Astrocyte (in vitro differentiated cells and primary cell): ENCODE measurements at regions not wholly inside any gene's neighbourhood (a gene's known extent, or its start where the extent isn't known, plus 50 kb on each side); places are given as distances from the start of the nearest gene placed in this dataset.

Experiments used
- DNase-seq: peaks from one replicate; pipeline ENCODE4 v3.0.0-alpha.2; 2010; ENCODE audit warnings: low read depth
- FAIRE-seq: peaks from 2 replicates; lab custom pipeline; 2011; peaks lifted over from hg19 to GRCh38; lab: Jason Lieb, UNC
- H2AFZ ChIP-seq: 2 replicates; pipeline ENCODE4 v1.6.0; 2012; ENCODE audit warnings: low read depth, low read length, inconsistent platforms
- H3K27ac ChIP-seq: 2 replicates; pipeline ENCODE4 v1.5.1; 2011; ENCODE audit warnings: low read depth, low read length, inconsistent platforms
- H3K27me3 ChIP-seq: 2 replicates; pipeline ENCODE4 v1.6.0; 2011; ENCODE audit warnings: low read length, inconsistent platforms; ENCODE audit not compliant: insufficient read depth
- H3K36me3 ChIP-seq: 2 replicates; pipeline ENCODE4 v1.5.1; 2011; ENCODE audit warnings: low read length, inconsistent platforms; ENCODE audit not compliant: insufficient read depth
- H3K4me1 ChIP-seq: 2 replicates; pipeline ENCODE4 v1.5.1; 2011; ENCODE audit warnings: low read length, inconsistent platforms; ENCODE audit not compliant: insufficient read depth
- H3K4me2 ChIP-seq: 2 replicates; pipeline ENCODE4 v1.6.0; 2012; ENCODE audit warnings: low read length, inconsistent platforms
- H3K4me3 ChIP-seq: 2 replicates; pipeline ENCODE4 v1.5.1; 2011; ENCODE audit warnings: low read depth, mild to moderate bottlenecking, low read length, inconsistent platforms; ENCODE audit not compliant: insufficient read depth
- H3K79me2 ChIP-seq: 2 replicates; pipeline ENCODE4 v1.6.0; 2012; ENCODE audit warnings: mild to moderate bottlenecking, low read length, inconsistent platforms; ENCODE audit not compliant: insufficient read depth
- H3K9ac ChIP-seq: 2 replicates; pipeline ENCODE4 v1.6.0; 2012; ENCODE audit warnings: mild to moderate bottlenecking, low read length, inconsistent platforms
- H3K9me3 ChIP-seq: 2 replicates; pipeline ENCODE4 v1.5.1; 2012; ENCODE audit warnings: low read depth, mild to moderate bottlenecking, low read length, inconsistent platforms; ENCODE audit not compliant: insufficient read depth
- H4K20me1 ChIP-seq: 2 replicates; pipeline ENCODE4 v1.6.0; 2012; ENCODE audit warnings: low read length, inconsistent platforms; ENCODE audit not compliant: insufficient read depth
- H3K27ac Mint-ChIP-seq: one replicate; pipeline ENCODE4 v1.8.0; 2021; ENCODE audit warnings: mild to moderate bottlenecking, mixed read lengths; ENCODE audit not compliant: unreplicated experiment
- H3K27me3 Mint-ChIP-seq: one replicate; pipeline ENCODE4 v1.8.0; 2021; ENCODE audit warnings: low read depth, mixed read lengths; ENCODE audit not compliant: unreplicated experiment
- H3K36me3 Mint-ChIP-seq: one replicate; pipeline ENCODE4 v1.8.0; 2021; ENCODE audit warnings: low read depth, mixed read lengths; ENCODE audit not compliant: unreplicated experiment
- H3K4me1 Mint-ChIP-seq: one replicate; pipeline ENCODE4 v1.8.0; 2021; ENCODE audit warnings: low read depth, mixed read lengths; ENCODE audit not compliant: unreplicated experiment
- H3K4me3 Mint-ChIP-seq: one replicate; pipeline ENCODE4 v1.8.0; 2021; ENCODE audit warnings: mild to moderate bottlenecking, moderate library complexity, mixed read lengths; ENCODE audit not compliant: unreplicated experiment
- H3K9me3 Mint-ChIP-seq: one replicate; pipeline ENCODE4 v1.8.0; 2021; ENCODE audit warnings: mild to moderate bottlenecking, mixed read lengths; ENCODE audit not compliant: unreplicated experiment
- EZH2 ChIP-seq: IDR thresholded peaks from 2 replicates; pipeline ENCODE4 v1.6.1; 2012; ENCODE audit warnings: mild to moderate bottlenecking, low read length, inconsistent platforms; ENCODE audit not compliant: insufficient read depth
- TF ChIP-seq, protein P1 (sequence below): IDR thresholded peaks from 2 replicates; pipeline ENCODE4 v1.5.1; 2011; ENCODE audit warnings: low read depth, mild to moderate bottlenecking, inconsistent platforms, low read length, moderate library complexity; ENCODE audit not compliant: insufficient read depth

DNA sequence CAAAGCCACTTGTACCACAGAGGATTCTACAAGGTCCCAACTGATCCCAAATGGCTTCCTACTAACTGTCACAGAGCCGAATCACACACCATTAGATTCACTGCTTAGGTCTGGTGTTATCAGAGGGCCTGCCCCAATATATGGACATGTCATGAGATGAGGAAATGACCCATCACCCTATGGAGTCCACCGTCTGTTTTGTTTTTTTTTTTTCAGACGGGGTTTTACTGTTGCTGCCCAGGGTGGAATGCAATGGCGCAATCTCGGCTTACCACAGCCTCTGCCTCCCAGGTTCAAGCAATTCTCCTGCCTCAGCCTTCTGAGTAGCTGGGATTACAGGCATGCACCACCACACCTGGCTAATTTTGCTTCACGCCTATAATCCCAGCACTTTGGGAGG, 83.8 kb upstream of the ETS2 start:
- no peak overlapping the region for H3K4me3 Mint-ChIP-seq
- H2AFZ ChIP-seq: no peak overlapping the region
- peaks cover 6% of the 10 kb centered on the region for H3K9me3 ChIP-seq
- peaks cover 13% of the 10 kb centered on the region for H3K9me3 Mint-ChIP-seq
- H3K27ac ChIP-seq: no peak overlapping the region
- no peak overlapping the region for H3K4me3 ChIP-seq
- H3K36me3 Mint-ChIP-seq: peaks cover 6% of the 10 kb centered on the region
- H3K27ac Mint-ChIP-seq: no peak overlapping the region
- no peak overlapping the region for H3K4me2 ChIP-seq
- no peaks in the 10 kb centered on the region for H3K4me1 ChIP-seq
- TF ChIP-seq, protein P1, sequence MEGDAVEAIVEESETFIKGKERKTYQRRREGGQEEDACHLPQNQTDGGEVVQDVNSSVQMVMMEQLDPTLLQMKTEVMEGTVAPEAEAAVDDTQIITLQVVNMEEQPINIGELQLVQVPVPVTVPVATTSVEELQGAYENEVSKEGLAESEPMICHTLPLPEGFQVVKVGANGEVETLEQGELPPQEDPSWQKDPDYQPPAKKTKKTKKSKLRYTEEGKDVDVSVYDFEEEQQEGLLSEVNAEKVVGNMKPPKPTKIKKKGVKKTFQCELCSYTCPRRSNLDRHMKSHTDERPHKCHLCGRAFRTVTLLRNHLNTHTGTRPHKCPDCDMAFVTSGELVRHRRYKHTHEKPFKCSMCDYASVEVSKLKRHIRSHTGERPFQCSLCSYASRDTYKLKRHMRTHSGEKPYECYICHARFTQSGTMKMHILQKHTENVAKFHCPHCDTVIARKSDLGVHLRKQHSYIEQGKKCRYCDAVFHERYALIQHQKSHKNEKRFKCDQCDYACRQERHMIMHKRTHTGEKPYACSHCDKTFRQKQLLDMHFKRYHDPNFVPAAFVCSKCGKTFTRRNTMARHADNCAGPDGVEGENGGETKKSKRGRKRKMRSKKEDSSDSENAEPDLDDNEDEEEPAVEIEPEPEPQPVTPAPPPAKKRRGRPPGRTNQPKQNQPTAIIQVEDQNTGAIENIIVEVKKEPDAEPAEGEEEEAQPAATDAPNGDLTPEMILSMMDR: no peak
- no peak for TF ChIP-seq EZH2
- no peak overlapping the region for H3K9ac ChIP-seq
- peaks cover 5% of the 10 kb centered on the region for H3K27me3 ChIP-seq
- FAIRE-seq: no peak
- no peaks in the 10 kb centered on the region for H3K79me2 ChIP-seq
- peak; percentile 6 for DNase-seq
- no peaks in the 10 kb centered on the region for H3K27me3 Mint-ChIP-seq
- no peaks in the 10 kb centered on the region for H3K36me3 ChIP-seq
- no peaks in the 10 kb centered on the region for H4K20me1 ChIP-seq
- H3K4me1 Mint-ChIP-seq: peaks cover 17% of the 10 kb centered on the region

DNA sequence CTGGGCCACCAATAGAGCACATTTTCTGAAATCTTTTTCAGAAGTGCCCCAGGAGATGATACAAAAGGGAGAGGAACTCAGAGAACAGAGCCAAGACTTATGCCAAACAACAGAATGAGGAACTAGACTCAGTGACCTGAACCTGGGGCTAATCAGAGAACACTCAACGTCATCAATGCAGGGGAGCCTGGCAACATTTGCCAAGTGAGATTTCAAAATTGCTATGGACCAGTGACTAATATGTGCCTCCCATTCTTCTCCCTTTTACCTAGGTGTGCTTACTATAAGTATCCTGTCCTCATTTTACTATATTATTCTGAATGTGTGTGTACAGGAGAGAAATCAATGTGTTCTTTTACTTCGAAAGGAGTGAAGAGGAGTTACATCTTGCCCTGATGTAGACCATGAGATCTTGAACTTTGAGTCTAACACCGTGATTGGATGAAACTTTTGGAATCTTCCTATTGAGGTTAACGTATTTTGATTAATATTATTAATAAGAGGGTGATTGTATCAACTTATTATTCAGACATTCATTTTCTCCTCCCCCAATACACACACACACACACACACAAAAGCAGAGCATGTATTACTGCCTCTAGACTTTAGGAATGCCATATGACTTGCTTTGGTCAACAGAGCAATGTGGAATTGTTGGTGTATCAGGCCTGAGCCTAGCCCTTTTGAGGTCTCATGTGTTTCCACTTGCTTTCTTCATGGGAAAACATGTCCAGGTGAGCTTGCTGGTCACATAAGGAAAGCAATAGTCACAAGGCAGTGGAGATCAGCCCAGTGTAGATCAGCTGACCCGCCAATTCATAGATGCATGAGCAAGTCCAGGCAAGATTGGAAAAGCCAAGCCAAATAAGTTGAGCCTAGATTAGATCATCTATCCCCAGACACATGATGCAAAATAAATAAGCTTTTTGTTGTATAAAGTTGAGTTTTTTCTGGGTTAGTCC, 80.3 kb upstream of the ETS2 start:
- Histone ChIP-seq H4K20me1 (no peaks in the 10 kb centered on the region), H2AFZ (no peak overlapping the region), H3K36me3 (no peaks in the 10 kb centered on the region), H3K79me2 (no peaks in the 10 kb centered on the region), H3K27ac (no peak overlapping the region), H3K27me3 (no peaks in the 10 kb centered on the region), H3K9ac (no peak overlapping the region), H3K9me3 (peaks cover 6% of the 10 kb centered on the region), H3K4me2 (no peak overlapping the region), H3K4me3 (no peak overlapping the region), H3K4me1 (no peaks in the 10 kb centered on the region)
- Mint-ChIP-seq H3K4me3 (no peak overlapping the region), H3K4me1 (peaks cover 17% of the 10 kb centered on the region), H3K27me3 (peaks cover 6% of the 10 kb centered on the region), H3K27ac (no peak overlapping the region), H3K9me3 (peaks cover 18% of the 10 kb centered on the region), H3K36me3 (peaks cover 6% of the 10 kb centered on the region)
- DNase-seq (no peak), FAIRE-seq (no peak)
- TF ChIP-seq EZH2: no peak
- TF ChIP-seq, protein P1: no peak

DNA sequence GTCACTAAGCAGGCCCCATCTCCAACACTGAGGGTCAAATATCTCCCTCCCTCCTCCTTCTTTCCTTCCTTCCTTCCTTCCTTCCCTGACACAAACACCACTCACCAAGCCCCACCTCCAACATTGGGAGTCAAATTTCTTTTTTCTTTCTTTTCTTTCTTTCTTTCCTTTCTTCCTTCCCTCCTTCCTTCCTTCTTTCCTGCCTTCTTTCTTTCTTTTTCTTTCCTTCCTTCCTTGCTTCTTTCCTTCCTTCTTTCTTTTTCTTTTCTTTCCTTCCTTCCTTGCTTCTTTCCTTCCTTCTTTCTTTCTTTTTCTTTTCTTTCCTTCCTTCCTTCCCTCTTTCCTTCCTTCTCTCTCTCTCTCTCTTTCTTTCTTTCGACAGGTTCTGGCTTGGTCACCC, 79.2 kb upstream of the ETS2 start:
- no peak overlapping the region for H3K4me3 Mint-ChIP-seq
- Histone ChIP-seq H3K36me3 (no peaks in the 10 kb centered on the region), H3K4me1 (no peaks in the 10 kb centered on the region), H2AFZ (no peak overlapping the region), H3K4me2 (no peak overlapping the region), H3K4me3 (no peak overlapping the region), H4K20me1 (no peaks in the 10 kb centered on the region), H3K27me3 (no peaks in the 10 kb centered on the region), H3K9ac (no peak overlapping the region), H3K27ac (no peak overlapping the region), H3K9me3 (peaks cover 6% of the 10 kb centered on the region), H3K79me2 (no peaks in the 10 kb centered on the region)
- no peak overlapping the region for H3K27ac Mint-ChIP-seq
- no peak for FAIRE-seq
- H3K9me3 Mint-ChIP-seq: peaks cover 18% of the 10 kb centered on the region
- peaks cover 11% of the 10 kb centered on the region for H3K4me1 Mint-ChIP-seq
- TF ChIP-seq EZH2: no peak
- TF ChIP-seq, protein P1: no peak
- DNase-seq: no peak
- peaks cover 6% of the 10 kb centered on the region for H3K36me3 Mint-ChIP-seq
- H3K27me3 Mint-ChIP-seq: peaks cover 6% of the 10 kb centered on the region
